NCI-H748 treated with DMSO at 0.1 percent for 48 hours (cell line): ENCODE measurements at regions not wholly inside any gene's neighbourhood (a gene's known extent, or its start where the extent isn't known, plus 50 kb on each side); places are given as distances from the start of the nearest gene placed in this dataset.

Experiments
- DNase-seq: peaks from one replicate; lab custom pipeline; 2025; lab: John Stamatoyannopoulos, UW

- no peak for DNase-seq
Measured at GRCh38 chr3:164235289-164236028, 842.8 kb downstream of the SI start.

GRCh38 chr3:164233951-164234350 is 844.3 kb downstream of the SI start:
- no peak for DNase-seq

GRCh38 chr3:164231718-164232117 is 846.6 kb downstream of the SI start:
- no peak for DNase-seq

DNA sequence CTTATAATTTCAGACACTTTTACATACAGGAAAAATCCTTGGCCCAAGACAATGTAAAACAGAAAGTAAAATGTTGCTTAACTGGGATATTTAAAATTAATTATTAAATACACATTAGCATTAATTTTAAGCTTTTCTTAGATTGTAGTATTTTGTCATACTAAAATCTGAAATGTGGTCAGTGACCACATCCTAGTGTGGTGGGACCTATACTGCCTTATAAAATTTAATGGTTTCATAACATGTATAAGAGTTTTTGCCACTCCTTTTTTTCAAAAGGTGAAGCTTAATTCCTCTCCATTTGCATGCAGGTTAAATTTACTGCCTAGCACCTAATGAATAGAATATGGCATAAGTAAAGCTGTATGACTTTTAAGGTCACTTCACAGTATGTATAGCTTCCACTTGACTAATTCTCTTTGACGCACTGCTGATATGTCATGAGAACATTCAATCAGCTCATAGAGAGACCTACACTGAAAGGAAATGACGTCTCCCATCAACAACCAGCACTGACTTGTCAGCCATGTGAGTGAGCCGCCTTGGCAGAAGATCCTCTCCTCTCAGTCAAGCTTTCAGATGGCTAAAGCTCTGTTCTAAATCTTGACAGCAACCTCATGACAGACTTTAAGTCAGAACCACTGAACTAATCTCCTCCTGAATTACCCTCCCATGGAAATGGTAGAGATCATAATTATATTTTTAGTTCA is 847.8 kb downstream of the SI start:
- no peak for DNase-seq

DNA sequence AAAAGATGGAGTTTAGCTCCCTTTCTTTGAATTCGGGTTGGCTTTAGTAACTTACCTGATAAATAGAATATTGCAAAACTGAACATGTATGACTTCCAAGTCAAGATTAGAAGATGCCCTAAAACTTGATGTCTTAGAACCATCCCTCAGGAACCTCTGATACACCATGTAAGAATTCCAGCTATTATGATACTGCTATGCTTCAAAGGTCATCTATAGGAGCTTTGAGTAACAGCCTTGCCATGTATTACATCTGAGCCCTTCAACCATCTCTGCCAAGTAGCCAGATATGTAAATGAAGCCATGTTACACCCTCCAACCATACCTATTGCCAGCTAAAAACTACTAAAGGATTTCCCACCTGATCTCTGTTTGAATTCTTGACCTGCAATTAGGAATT is 854.2 kb downstream of the SI start:
- DNase-seq: no peak

GRCh38 chr3:164222197-164222596 is 856.1 kb downstream of the SI start:
- DNase-seq: peak; percentile 53

- no peak for DNase-seq
Measured at GRCh38 chr3:164221297-164221696, 857.0 kb downstream of the SI start.

DNA sequence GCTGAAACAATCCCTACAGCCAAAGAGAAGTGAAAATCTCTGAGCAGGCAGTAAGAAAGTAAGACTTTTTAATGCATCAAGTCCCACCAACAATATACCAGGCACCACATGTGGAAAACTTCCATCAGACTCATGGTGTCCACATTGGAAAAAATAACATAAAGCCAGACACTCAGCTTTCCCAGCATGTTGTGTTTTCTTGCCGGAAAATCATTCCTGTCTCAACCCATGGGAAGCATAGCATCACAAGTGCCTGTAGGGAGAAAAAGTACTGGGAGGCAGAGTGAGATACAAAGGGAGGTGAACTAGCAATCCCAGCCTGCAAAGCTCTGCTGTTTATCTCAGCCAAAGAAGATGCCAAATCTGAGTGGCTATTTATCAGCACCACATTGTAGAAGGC is 868.9 kb downstream of the SI start:
- no peak for DNase-seq

- DNase-seq: no peak
Measured at GRCh38 chr3:164208821-164209220, 869.5 kb downstream of the SI start.

DNA sequence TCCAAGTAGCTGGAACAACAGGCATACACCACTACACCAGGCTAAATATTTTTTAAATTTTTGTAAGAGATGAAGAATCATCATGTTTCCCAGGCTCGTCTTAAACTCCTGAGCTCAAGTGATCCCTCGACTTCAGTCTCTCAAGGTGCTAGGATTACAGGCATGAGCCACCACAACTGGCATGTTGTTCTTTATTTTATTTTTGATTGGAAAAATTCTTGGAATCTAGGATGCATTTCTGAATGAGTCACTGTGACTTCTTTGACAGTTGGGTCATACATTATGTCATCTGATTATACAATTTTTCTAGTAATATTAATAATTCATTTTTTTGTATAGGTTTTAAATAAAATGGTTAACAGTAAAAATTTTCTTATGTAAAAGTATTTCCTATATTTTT is 870.2 kb downstream of the SI start:
- no peak for DNase-seq

GRCh38 chr3:164200053-164200823 is 878.1 kb downstream of the SI start:
- no peak for DNase-seq

DNA sequence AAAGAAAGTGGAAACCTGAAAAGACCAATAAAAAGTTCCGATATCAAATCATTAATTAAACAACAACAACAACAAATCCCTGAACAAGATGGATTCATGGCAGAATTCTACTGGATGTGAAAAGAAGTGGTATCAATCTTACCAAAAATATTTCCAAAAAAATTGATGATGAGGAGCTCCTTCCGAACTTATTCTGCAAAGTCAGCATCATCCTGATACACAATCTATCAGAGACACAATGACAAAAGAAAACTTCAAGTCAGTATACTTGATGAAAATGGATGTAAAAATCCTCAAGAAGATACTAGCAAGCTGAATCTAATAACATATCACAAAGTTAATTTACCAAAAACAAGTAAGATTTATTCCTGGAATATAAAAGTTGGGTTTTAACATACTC is 881.8 kb downstream of the SI start:
- DNase-seq: no peak

DNA sequence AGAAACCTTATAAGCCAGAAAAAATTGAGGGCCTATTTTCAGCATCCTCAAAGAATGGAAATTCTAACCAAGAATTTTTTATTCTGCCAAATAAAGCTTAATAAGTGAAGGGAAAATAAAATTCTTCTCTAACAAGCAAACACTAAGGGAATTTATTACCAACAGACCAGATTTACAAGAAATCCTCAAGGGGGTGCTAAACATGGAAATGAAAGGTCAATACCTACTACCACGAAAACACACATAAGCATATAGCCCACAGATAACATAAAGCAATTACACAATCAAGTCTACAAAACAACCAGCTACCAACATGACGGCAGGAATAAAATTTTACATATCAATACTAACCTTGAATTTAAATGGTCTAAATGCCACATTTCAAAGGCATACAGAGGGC is 883.5 kb downstream of the SI start:
- DNase-seq: no peak

DNA sequence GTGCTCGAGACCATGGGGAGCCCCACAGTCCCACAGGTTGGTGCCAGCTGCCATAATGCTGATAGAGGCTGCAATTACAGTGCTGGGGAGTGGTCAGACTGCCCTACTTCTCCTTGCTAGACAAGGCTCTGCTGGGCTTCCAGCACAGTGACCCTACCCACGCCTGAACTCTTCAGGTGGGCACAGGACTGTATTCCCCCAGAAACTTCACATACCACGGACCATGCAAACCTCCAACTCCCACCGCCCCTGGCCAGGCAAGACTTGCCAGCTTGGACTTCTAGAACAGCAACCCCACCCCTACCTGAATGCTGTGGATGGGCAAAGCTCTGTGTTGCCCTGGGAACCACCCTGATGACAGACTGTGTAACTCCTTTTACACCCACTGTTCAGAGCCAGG is 885.3 kb downstream of the SI start:
- DNase-seq: no peak

GRCh38 chr3:164190566-164190965 is 887.7 kb downstream of the SI start:
- DNase-seq: no peak

- no peak for DNase-seq
Measured at GRCh38 chr3:164186095-164186494, 892.2 kb downstream of the SI start.

- no peak for DNase-seq
Measured at GRCh38 chr3:164179110-164179774, 899.1 kb downstream of the SI start.

GRCh38 chr3:164174059-164174458 is 904.2 kb downstream of the SI start:
- DNase-seq: no peak

GRCh38 chr3:164155400-164155799 is 922.9 kb downstream of the SI start:
- DNase-seq: no peak

DNA sequence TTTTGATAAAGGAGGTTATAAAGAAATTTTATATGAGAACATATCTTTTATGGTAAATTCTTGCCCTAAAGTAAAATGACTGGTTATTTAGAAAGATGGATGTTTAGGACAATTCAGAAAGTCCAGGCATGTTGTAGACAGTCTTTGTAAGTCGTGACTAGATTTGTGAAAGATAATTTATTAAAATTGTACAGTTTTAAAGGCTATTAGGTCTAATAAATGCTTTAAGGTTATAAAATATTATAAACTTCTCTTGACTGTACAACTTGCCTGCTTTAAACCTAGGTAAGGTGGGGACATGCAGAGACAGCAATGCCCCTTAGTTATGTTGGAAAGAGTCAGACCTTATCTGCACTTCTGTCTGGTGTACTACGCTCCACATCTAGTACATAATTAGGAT is 933.5 kb downstream of the SI start:
- DNase-seq: no peak

- no peak for DNase-seq
Measured at GRCh38 chr3:164132878-164133277, 945.4 kb downstream of the SI start.
